LNCAP (cell line): ENCODE measurements at regions not wholly inside any gene's neighbourhood (a gene's known extent, or its start where the extent isn't known, plus 50 kb on each side); places are given as distances from the start of the nearest gene placed in this dataset.

Experiments
- TF ChIP-seq, protein P1 (sequence below): fragments of 450-650 bp; IDR thresholded peaks from 2 replicates; pipeline ENCODE4 v1.5.1; 2017; ENCODE audit warnings: mild to moderate bottlenecking

DNA sequence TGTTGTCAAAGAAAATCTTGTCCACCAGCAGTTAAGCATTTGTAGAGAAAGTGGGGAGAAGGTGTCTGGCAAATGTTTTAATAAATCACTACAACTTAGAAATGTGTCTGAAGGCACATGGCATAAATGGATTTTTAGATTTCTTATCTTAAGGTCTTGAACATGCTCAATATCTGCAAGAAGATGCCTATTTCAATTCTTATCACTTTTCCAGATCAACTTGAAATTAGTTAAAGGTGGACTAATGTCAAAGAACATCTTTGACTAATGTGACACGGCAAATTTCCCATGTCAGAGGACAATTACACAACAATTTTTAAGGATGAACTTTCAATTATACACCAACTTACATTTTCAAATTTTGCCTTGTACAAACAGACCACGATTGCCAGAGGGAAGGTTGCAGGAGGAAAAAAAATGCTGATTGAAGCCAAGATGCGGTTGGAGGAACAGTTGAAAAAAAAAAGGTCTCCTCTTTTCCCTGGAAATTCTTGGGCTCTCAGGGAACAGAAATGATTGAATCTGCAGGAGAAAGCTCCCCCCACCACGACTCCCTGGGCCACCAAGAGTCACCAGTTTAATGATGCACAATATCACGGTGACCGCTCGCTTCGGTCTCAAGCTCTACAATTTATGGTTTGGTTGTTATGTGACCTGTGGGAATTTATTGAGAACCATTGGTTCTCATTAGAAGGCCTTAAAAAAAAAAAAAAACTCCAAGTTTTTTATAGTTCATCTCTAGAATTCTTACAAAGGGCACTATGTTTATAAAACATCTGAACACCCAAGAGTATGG is 507.6 kb upstream of the ADAMTS9 start:
- TF ChIP-seq, protein P1, sequence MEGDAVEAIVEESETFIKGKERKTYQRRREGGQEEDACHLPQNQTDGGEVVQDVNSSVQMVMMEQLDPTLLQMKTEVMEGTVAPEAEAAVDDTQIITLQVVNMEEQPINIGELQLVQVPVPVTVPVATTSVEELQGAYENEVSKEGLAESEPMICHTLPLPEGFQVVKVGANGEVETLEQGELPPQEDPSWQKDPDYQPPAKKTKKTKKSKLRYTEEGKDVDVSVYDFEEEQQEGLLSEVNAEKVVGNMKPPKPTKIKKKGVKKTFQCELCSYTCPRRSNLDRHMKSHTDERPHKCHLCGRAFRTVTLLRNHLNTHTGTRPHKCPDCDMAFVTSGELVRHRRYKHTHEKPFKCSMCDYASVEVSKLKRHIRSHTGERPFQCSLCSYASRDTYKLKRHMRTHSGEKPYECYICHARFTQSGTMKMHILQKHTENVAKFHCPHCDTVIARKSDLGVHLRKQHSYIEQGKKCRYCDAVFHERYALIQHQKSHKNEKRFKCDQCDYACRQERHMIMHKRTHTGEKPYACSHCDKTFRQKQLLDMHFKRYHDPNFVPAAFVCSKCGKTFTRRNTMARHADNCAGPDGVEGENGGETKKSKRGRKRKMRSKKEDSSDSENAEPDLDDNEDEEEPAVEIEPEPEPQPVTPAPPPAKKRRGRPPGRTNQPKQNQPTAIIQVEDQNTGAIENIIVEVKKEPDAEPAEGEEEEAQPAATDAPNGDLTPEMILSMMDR: no peak

- TF ChIP-seq, protein P1: no peak
These were observed 506.9 kb upstream of the ADAMTS9 start for GRCh38 chr3:65194744-65195143.

GRCh38 chr3:65194047-65194714 is 506.4 kb upstream of the ADAMTS9 start:
- TF ChIP-seq, protein P1: no peak

DNA sequence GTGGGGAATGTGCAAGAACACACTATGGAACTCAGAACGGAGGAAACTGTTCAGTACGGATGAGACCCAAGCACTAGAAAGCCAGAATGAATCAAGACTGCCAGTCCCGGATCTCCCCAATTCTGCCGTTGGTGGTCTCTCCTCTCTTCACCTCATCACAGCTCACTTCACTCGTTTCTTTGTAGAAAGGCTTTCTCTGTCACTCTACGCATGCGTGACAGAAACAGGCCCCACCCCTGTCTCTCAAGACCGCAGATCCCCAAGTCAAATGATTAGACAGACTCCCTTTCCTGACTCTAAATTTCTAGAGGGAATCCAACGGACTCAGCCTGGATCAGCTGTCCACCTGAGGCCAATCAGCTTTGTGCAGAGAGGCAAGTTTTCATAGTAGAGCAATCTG is 505.7 kb upstream of the ADAMTS9 start:
- TF ChIP-seq, protein P1: no peak

DNA sequence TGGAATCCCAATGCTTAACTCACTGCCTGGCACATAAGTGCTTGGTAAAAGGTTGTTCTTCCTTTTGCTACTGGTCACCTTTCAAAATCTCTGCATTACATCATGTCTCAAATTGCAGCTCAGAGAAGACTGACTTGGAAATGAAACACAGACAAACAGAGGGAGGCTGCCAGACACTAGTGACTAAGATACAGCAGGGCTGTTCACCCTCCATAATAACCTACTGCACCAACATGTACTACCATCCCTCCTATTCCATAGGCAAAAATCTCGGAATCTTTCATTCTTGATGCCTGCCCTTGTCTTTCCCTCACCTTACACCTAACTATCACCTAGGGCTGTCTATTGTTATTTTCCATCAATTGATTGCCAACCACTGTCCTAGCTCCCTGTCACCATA is 502.3 kb upstream of the ADAMTS9 start:
- TF ChIP-seq, protein P1: no peak

- TF ChIP-seq, protein P1: no peak
These were observed 498.5 kb upstream of the ADAMTS9 start for GRCh38 chr3:65186268-65186667.

DNA sequence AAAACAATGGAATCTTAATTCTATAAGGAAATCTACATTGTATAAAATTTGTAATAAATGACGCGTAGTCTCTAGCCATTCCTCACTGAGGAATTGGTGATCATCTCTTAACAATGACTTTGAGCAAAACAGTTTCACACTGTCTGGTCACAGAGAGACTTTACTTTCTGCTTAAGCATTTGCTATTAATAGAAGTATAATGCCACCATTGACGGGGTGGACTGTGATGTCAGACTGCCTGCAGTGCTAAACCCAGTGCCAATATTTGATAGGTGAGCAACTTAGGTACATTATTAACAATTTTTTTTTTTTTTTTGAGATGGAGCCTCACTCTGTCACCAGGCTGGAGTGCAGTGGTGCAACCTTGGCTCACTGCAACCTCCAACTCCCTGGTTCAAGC is 494.9 kb upstream of the ADAMTS9 start:
- TF ChIP-seq, protein P1: no peak
